Activated naive CD8-positive, alpha-beta T cell treated with anti-CD3 and anti-CD28 coated beads, Interleukin-2, amount 10 ng/mL, durations not matched to agents 7 days and 5 days (primary cell): ENCODE measurements at regions not wholly inside any gene's neighbourhood (a gene's known extent, or its start where the extent isn't known, plus 50 kb on each side); places are given as distances from the start of the nearest gene placed in this dataset.

Experiments
- ATAC-seq: fragments of 150-1000 bp; cut with Tn5 transposase; one replicate; pipeline ENCODE4 v1.10.0; 2021; ENCODE audit warnings: low read depth, moderate library complexity
- POLR2A ChIA-PET: fragments of 350-600 bp; sonication (Branson Sonifier 250); formaldehyde crosslinking; loops from one replicate; lab custom pipeline; 2021; ENCODE audit warnings: antibody characterized with exemption; lab: Charles Lee
- DNase-seq: peaks from one replicate; pipeline ENCODE4 v3.0.0; 2021
- H3K27ac Mint-ChIP-seq: one replicate; pipeline ENCODE4 v1.8.0; 2022; ENCODE audit warnings: mild to moderate bottlenecking, mixed read lengths
- H3K27me3 Mint-ChIP-seq: one replicate; pipeline ENCODE4 v1.8.0; 2022; ENCODE audit warnings: mild to moderate bottlenecking, moderate library complexity, mixed read lengths
- H3K36me3 Mint-ChIP-seq: one replicate; pipeline ENCODE4 v1.8.0; 2021; ENCODE audit warnings: mild to moderate bottlenecking, mixed read lengths
- H3K4me1 Mint-ChIP-seq: one replicate; pipeline ENCODE4 v1.8.0; 2021; ENCODE audit warnings: mixed read lengths
- H3K4me3 Mint-ChIP-seq: one replicate; pipeline ENCODE4 v1.8.0; 2022; ENCODE audit warnings: mild to moderate bottlenecking, moderate library complexity, mixed read lengths
- H3K9me3 Mint-ChIP-seq: one replicate; pipeline ENCODE4 v1.8.0; 2021; ENCODE audit warnings: mixed read lengths

- POLR2A ChIA-PET: no interaction called here
- H3K36me3 Mint-ChIP-seq: no peaks in the 10 kb centered on the region
- no peak for ATAC-seq
- H3K4me3 Mint-ChIP-seq: no peak overlapping the region
- no peaks in the 10 kb centered on the region for H3K4me1 Mint-ChIP-seq
- peaks cover 3% of the 10 kb centered on the region for H3K9me3 Mint-ChIP-seq
- H3K27ac Mint-ChIP-seq: no peak overlapping the region
- no peaks in the 10 kb centered on the region for H3K27me3 Mint-ChIP-seq
- DNase-seq: no peak
Measured at GRCh38 chr5:98104454-98105188, 668.8 kb upstream of the RGMB start.

DNA sequence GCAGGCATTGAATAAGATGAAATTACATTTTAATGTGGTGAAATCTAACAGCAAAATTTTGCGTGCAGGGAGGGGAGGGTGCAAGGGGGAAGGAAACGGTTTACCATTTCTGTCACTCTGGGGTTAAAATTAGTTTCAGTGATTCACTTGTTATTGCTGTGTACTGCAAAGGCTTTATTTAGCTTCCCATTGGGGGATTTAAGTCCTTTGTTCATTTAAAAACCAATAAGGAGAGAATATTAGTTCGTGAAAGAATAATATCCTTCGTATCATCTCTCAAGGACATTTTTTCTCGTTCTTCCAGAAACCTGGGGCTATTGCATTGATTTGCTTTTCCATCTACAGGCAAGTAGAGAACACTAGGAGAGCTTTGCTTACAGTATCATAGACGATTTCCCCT lies 667.8 kb upstream of the RGMB start:
- DNase-seq (no peak), ATAC-seq (no peak)
- POLR2A ChIA-PET: no interaction called here
- peaks cover 3% of the 10 kb centered on the region for H3K9me3 Mint-ChIP-seq
- H3K4me3 Mint-ChIP-seq: no peak overlapping the region
- no peaks in the 10 kb centered on the region for H3K4me1 Mint-ChIP-seq
- H3K27me3 Mint-ChIP-seq: no peaks in the 10 kb centered on the region
- no peaks in the 10 kb centered on the region for H3K36me3 Mint-ChIP-seq
- no peak overlapping the region for H3K27ac Mint-ChIP-seq

- DNase-seq (no peak), ATAC-seq (no peak)
- POLR2A ChIA-PET: no interaction called here
- H3K4me1 Mint-ChIP-seq: no peaks in the 10 kb centered on the region
- H3K27me3 Mint-ChIP-seq: no peaks in the 10 kb centered on the region
- H3K36me3 Mint-ChIP-seq: no peaks in the 10 kb centered on the region
- no peak overlapping the region for H3K27ac Mint-ChIP-seq
- H3K4me3 Mint-ChIP-seq: no peak overlapping the region
- peaks cover 3% of the 10 kb centered on the region for H3K9me3 Mint-ChIP-seq
Measured at GRCh38 chr5:98106116-98107031, 667.1 kb upstream of the RGMB start.

DNA sequence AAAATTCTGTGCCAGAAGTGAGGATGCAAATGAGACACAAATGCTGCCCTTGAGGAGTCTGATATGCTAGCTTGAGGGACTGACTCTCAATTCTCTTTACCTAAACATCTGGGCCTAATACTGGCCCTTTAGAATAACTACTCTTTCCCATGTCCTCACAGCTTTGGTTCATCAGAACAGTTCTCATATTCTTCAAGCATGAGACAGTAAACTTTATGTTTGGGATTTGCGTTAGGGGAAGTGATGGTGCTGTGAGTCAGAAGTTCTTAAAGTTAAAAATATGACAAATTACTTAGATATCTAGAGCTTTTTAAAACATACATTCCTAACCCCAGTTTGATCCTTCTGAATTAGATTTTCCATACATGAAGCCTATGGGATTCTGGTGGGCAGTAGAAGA lies 665.0 kb upstream of the RGMB start:
- POLR2A ChIA-PET: no interaction called here

DNA sequence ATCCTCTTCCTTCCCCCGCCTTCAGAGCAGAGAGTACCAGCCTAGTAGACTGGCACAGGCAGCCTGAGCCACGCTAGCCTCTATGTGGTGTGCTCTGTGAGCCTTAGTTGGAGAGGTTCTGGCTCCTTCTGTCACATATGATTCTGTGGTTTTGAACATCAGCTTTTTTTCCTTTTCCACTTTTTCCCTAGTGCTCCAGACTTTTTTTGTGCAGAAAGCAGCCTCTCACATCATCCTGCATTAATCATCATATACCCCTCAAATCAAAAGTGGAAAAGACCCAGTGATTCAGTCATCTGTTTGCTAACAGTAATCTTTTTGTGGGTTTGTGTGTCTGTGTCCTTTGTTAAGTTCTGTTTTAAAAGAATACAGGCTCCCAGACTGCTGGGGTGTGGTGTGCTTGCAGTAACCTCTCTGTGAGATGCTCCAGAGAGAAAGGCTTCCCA lies 663.9 kb upstream of the RGMB start:
- POLR2A ChIA-PET: no interaction called here
- H3K36me3 Mint-ChIP-seq: no peaks in the 10 kb centered on the region

More for the DNA sequence above, 665.0 kb upstream of the RGMB start:
- H3K27me3 Mint-ChIP-seq: no peaks in the 10 kb centered on the region
- H3K36me3 Mint-ChIP-seq: no peaks in the 10 kb centered on the region
- H3K4me1 Mint-ChIP-seq: no peaks in the 10 kb centered on the region
- H3K9me3 Mint-ChIP-seq: peaks cover 1% of the 10 kb centered on the region
- no peak overlapping the region for H3K4me3 Mint-ChIP-seq
- DNase-seq (no peak), ATAC-seq (no peak)
- no peak overlapping the region for H3K27ac Mint-ChIP-seq

GRCh38 chr5:98110282-98110691 lies 663.2 kb upstream of the RGMB start:
- no peaks in the 10 kb centered on the region for H3K9me3 Mint-ChIP-seq
- H3K27me3 Mint-ChIP-seq: no peaks in the 10 kb centered on the region
- DNase-seq: no peak
- H3K4me3 Mint-ChIP-seq: no peak overlapping the region
- POLR2A ChIA-PET: no interaction called here
- ATAC-seq: no peak
- no peaks in the 10 kb centered on the region for H3K4me1 Mint-ChIP-seq
- H3K36me3 Mint-ChIP-seq: no peaks in the 10 kb centered on the region
- H3K27ac Mint-ChIP-seq: no peak overlapping the region

More for the DNA sequence above, 663.9 kb upstream of the RGMB start:
- Mint-ChIP-seq H3K4me1 (no peaks in the 10 kb centered on the region), H3K27ac (no peak overlapping the region), H3K27me3 (no peaks in the 10 kb centered on the region), H3K9me3 (no peaks in the 10 kb centered on the region), H3K4me3 (no peak overlapping the region)
- ATAC-seq: no peak
- DNase-seq: no peak

DNA sequence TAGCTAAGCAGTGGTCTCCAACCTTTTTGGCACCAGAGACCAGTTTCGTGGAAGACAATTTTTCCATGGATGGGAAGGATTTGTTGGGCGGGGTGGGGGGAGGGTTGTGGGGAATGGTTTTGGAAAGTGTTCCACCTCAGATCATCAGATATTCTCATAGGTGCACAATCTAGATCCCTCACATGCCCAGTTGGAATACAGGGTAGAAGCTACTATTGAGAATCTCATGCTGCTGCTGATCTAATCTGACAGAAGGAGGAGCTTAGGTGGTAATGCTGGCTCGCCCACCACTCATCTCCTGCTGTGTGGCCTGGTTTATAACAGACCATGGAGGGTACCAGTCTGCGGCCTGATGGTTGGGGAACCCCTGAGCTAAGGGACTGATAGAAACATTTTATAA lies 662.7 kb upstream of the RGMB start:
- ATAC-seq (no peak), DNase-seq (no peak)
- H3K4me3 Mint-ChIP-seq: no peak overlapping the region
- no peaks in the 10 kb centered on the region for H3K27me3 Mint-ChIP-seq
- no peaks in the 10 kb centered on the region for H3K36me3 Mint-ChIP-seq
- no peaks in the 10 kb centered on the region for H3K9me3 Mint-ChIP-seq
- POLR2A ChIA-PET: no interaction called here
- H3K4me1 Mint-ChIP-seq: no peaks in the 10 kb centered on the region
- no peak overlapping the region for H3K27ac Mint-ChIP-seq

- DNase-seq (no peak), ATAC-seq (no peak)
- Mint-ChIP-seq H3K4me3 (no peak overlapping the region), H3K27me3 (no peaks in the 10 kb centered on the region), H3K36me3 (no peaks in the 10 kb centered on the region), H3K4me1 (no peaks in the 10 kb centered on the region), H3K27ac (no peak overlapping the region), H3K9me3 (peaks cover 2% of the 10 kb centered on the region)
- POLR2A ChIA-PET: no interaction called here
Measured at GRCh38 chr5:98111686-98112085, 661.8 kb upstream of the RGMB start.

GRCh38 chr5:98121036-98121936 lies 652.2 kb upstream of the RGMB start:
- Mint-ChIP-seq H3K27ac (no peak overlapping the region), H3K36me3 (no peaks in the 10 kb centered on the region), H3K27me3 (no peaks in the 10 kb centered on the region)

GRCh38 chr5:98128271-98128670 lies 645.2 kb upstream of the RGMB start:
- POLR2A ChIA-PET: no interaction called here
- ATAC-seq (no peak), DNase-seq (no peak)
- no peaks in the 10 kb centered on the region for H3K9me3 Mint-ChIP-seq
- H3K4me1 Mint-ChIP-seq: no peaks in the 10 kb centered on the region
- no peak overlapping the region for H3K27ac Mint-ChIP-seq
- H3K36me3 Mint-ChIP-seq: no peaks in the 10 kb centered on the region
- H3K4me3 Mint-ChIP-seq: no peak overlapping the region
- H3K27me3 Mint-ChIP-seq: no peaks in the 10 kb centered on the region

More at GRCh38 chr5:98121036-98121936, 652.2 kb upstream of the RGMB start:
- peaks cover 2% of the 10 kb centered on the region for H3K9me3 Mint-ChIP-seq
- no peak overlapping the region for H3K4me3 Mint-ChIP-seq
- no peak for DNase-seq
- ATAC-seq: no peak
- POLR2A ChIA-PET: no interaction called here
- no peaks in the 10 kb centered on the region for H3K4me1 Mint-ChIP-seq

- no peaks in the 10 kb centered on the region for H3K9me3 Mint-ChIP-seq
- H3K27ac Mint-ChIP-seq: no peak overlapping the region
- DNase-seq (no peak), ATAC-seq (no peak)
- POLR2A ChIA-PET: no interaction called here
- no peaks in the 10 kb centered on the region for H3K36me3 Mint-ChIP-seq
- no peaks in the 10 kb centered on the region for H3K27me3 Mint-ChIP-seq
- no peak overlapping the region for H3K4me3 Mint-ChIP-seq
- no peaks in the 10 kb centered on the region for H3K4me1 Mint-ChIP-seq
Measured at GRCh38 chr5:98128846-98129245, 644.6 kb upstream of the RGMB start.

DNA sequence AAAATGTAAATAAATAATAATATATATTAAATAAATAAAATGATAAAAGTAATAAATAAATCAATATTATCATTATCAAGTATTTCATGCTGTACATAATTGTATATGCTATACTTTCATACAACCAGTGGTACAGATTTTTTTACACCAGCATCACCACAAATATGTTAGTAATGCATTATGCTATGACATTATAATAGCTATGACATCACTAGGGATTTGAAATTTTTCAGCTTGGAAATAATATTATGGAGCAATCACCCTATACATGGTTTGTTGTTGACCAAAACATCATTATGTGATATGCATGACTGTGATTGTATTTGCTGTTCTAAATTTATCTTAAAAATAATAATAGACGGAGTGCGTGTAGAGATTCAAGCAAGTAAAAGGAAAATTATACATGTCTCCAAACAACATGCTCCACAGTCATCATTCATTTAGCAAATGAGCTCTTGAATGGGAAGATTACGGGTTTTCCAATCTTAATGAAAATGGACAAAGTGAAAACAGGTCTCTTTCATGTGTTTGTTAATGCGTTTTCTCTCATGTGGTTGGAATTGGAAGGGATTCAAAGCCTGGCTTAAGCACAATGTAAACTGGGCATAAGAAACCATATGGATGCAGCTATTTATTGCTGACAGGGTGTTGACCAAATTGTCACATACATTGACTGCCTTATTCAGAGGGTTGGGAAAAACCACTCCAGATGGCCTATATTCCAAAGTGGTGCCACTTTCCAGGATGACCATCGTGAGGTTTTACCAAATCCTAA lies 643.0 kb upstream of the RGMB start:
- Mint-ChIP-seq H3K9me3 (no peaks in the 10 kb centered on the region), H3K27ac (no peak overlapping the region), H3K27me3 (no peaks in the 10 kb centered on the region), H3K4me3 (no peak overlapping the region), H3K4me1 (no peaks in the 10 kb centered on the region), H3K36me3 (no peaks in the 10 kb centered on the region)
- POLR2A ChIA-PET: no interaction called here
- no peak for DNase-seq
- no peak for ATAC-seq
